Keratinocyte (primary cell): ENCODE measurements at regions not wholly inside any gene's neighbourhood (a gene's known extent, or its start where the extent isn't known, plus 50 kb on each side); places are given as distances from the start of the nearest gene placed in this dataset.

ENCODE experiments used
- DNase-seq: peaks from one replicate; pipeline ENCODE4 v3.0.0-alpha.2; 2011; ENCODE audit warnings: low read depth, missing footprints, low spot score
- FAIRE-seq: peaks from 2 replicates; lab custom pipeline; 2011; peaks lifted over from hg19 to GRCh38; lab: Jason Lieb, UNC
- H2AFZ ChIP-seq: 2 replicates; pipeline ENCODE4 v1.6.0; 2012; ENCODE audit warnings: low read length, control low read depth, inconsistent platforms; ENCODE audit not compliant: control insufficient read depth
- H3K27ac ChIP-seq: 2 replicates; pipeline ENCODE4 v1.5.1; 2011; ENCODE audit warnings: low read length; ENCODE audit not compliant: control insufficient read depth, insufficient read depth
- H3K27me3 ChIP-seq: 3 replicates; pipeline ENCODE4 v1.6.0; 2011; ENCODE audit warnings: low read length; ENCODE audit not compliant: control insufficient read depth, insufficient read depth; ENCODE audit errors: extremely low read depth
- H3K36me3 ChIP-seq, 2 experiments: 2 replicates in 1 of 2; 3 replicates in 1 of 2; pipeline ENCODE4 v1.5.1; 2011; ENCODE audit warnings: low read length in 2 of 2, mild to moderate bottlenecking in 1 of 2; ENCODE audit not compliant: control insufficient read depth in 2 of 2, insufficient read depth in 2 of 2; ENCODE audit errors: extremely low read depth in 1 of 2
- H3K4me1 ChIP-seq: 3 replicates; pipeline ENCODE4 v1.5.1; 2011; ENCODE audit warnings: low read length; ENCODE audit not compliant: control insufficient read depth, insufficient read depth; ENCODE audit errors: extremely low read depth
- H3K4me2 ChIP-seq: 3 replicates; pipeline ENCODE4 v1.6.0; 2011; ENCODE audit warnings: low read depth, low read length; ENCODE audit not compliant: control insufficient read depth, insufficient read depth; ENCODE audit errors: extremely low read depth
- H3K4me3 ChIP-seq, 3 experiments: fragments of 200-600 bp in 1 of 3; sonication (generic) in 1 of 3; 2 replicates in 2 of 3; 3 replicates in 1 of 3; pipeline ENCODE4 v1.5.1; 2011 to 2016; ENCODE audit warnings: low read length in 3 of 3, mild to moderate bottlenecking in 3 of 3, control low read depth in 2 of 3, inconsistent platforms in 1 of 3, low read depth in 1 of 3, mixed read lengths in 1 of 3, mixed run types in 1 of 3, moderate library complexity in 1 of 3; ENCODE audit not compliant: control insufficient read depth in 2 of 3, insufficient read depth in 2 of 3; ENCODE audit errors: extremely low read depth in 1 of 3
- H3K79me2 ChIP-seq: 2 replicates; pipeline ENCODE4 v1.6.0; 2012; ENCODE audit warnings: low read length; ENCODE audit not compliant: control insufficient read depth, insufficient read depth
- H3K9ac ChIP-seq: 3 replicates; pipeline ENCODE4 v1.6.0; 2011; ENCODE audit warnings: low read length; ENCODE audit not compliant: control insufficient read depth, insufficient read depth; ENCODE audit errors: extremely low read depth
- H3K9me1 ChIP-seq: 3 replicates; pipeline ENCODE4 v1.6.0; 2011; ENCODE audit warnings: low read length; ENCODE audit not compliant: control insufficient read depth, insufficient read depth; ENCODE audit errors: extremely low read depth
- H3K9me3 ChIP-seq: 2 replicates; pipeline ENCODE4 v1.5.1; 2012; ENCODE audit warnings: low read depth, low read length; ENCODE audit not compliant: control insufficient read depth
- H4K20me1 ChIP-seq: 3 replicates; pipeline ENCODE4 v1.6.0; 2011; ENCODE audit warnings: low read length; ENCODE audit not compliant: control insufficient read depth, insufficient read depth; ENCODE audit errors: extremely low read depth
- EZH2 ChIP-seq: IDR thresholded peaks from one replicate; pipeline ENCODE4 v1.6.1; 2012; ENCODE audit warnings: inconsistent platforms, mild to moderate bottlenecking, low read length, moderate library complexity
- dilution Hi-C: fragments of 300-500 bp; cut with MboI; formaldehyde crosslinking; loops from one replicate; pipeline ENCODE4 v1.7.0; 2020; ENCODE audit warnings: low sequenced_read_pairs; ENCODE audit not compliant: extremely low pct_ligation_motif_present
- TF ChIP-seq, protein P1 (sequence below), 3 experiments: IDR thresholded peaks in 1 of 3; conservative IDR thresholded peaks in 1 of 3; optimal IDR thresholded peaks in 1 of 3; 2 replicates in 2 of 3; 3 replicates in 1 of 3; pipeline versions ENCODE3 to v1.5.1; 2011; ENCODE audit warnings: low read length in 3 of 3, mild to moderate bottlenecking in 3 of 3, moderate library complexity in 2 of 3, control low read depth in 1 of 3, inconsistent platforms in 1 of 3; ENCODE audit not compliant: insufficient read depth in 2 of 3; ENCODE audit errors: extremely low read depth in 1 of 3

DNA sequence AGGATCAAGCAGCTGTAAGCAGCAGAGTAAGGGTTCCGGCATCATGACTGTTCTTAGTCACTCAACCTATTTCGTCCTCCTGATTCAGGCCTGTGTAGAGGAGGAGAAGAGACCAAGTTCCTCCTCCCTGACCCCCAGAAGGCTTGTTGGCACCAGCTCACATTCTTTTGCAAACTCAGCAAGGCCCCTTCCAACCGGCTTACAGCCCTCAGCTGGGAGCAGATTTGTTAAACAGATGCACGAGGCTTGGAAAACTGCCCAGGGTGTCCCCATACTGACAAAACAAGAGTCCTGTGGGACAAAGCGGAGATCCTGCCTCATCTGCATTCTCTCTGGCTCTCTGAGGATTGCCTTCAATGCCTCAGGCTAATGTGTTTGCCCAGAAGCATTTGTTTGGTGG, 113.2 kb upstream of the SOX21 start:
- no peaks in the 10 kb centered on the region for H3K9me1 ChIP-seq
- dilution Hi-C loops: no loop called here
- no peak overlapping the region for H3K27ac ChIP-seq
- no peaks in the 10 kb centered on the region for H3K4me1 ChIP-seq
- no peak overlapping the region for H2AFZ ChIP-seq
- H3K9ac ChIP-seq: no peak overlapping the region
- FAIRE-seq: no peak
- H3K36me3 ChIP-seq: no peaks in the 10 kb centered on the region
- H3K4me3 ChIP-seq: no peak overlapping the region
- H3K9me3 ChIP-seq: no peaks in the 10 kb centered on the region
- DNase-seq: no peak
- TF ChIP-seq, protein P1, sequence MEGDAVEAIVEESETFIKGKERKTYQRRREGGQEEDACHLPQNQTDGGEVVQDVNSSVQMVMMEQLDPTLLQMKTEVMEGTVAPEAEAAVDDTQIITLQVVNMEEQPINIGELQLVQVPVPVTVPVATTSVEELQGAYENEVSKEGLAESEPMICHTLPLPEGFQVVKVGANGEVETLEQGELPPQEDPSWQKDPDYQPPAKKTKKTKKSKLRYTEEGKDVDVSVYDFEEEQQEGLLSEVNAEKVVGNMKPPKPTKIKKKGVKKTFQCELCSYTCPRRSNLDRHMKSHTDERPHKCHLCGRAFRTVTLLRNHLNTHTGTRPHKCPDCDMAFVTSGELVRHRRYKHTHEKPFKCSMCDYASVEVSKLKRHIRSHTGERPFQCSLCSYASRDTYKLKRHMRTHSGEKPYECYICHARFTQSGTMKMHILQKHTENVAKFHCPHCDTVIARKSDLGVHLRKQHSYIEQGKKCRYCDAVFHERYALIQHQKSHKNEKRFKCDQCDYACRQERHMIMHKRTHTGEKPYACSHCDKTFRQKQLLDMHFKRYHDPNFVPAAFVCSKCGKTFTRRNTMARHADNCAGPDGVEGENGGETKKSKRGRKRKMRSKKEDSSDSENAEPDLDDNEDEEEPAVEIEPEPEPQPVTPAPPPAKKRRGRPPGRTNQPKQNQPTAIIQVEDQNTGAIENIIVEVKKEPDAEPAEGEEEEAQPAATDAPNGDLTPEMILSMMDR (optimal IDR thresholded peaks at IDR 0.05 in 1 of 3, IDR thresholded peaks at IDR 0.05 in 1 of 3, conservative IDR thresholded peaks at IDR 0.05 in 1 of 3; ENCODE audit: extremely low read depth in 1 of 3, insufficient read depth in 2 of 3, low read length in 3 of 3): no peak
- TF ChIP-seq EZH2: no peak
- no peaks in the 10 kb centered on the region for H4K20me1 ChIP-seq
- no peak overlapping the region for H3K4me2 ChIP-seq
- no peaks in the 10 kb centered on the region for H3K79me2 ChIP-seq
- H3K27me3 ChIP-seq: no peaks in the 10 kb centered on the region

DNA sequence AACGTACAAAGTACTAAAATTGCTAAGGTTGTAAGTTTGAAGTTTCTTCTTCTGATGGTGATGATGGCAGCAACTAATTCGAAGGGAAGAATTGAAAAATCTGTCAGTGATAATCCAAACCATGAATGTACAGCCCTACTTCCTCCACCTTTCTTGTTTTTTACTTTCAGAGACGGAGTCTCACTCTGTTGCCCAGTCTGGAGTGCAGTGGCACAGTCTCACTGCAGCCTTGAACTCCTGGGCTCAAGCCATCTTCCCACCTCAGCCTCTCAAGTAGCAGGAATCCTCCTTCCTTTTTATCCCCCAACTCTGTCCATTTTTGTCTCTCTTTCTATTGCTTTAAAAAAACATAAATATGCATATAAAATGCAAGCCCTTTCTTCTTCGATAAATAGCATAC, 112.3 kb upstream of the SOX21 start:
- Histone ChIP-seq H2AFZ (no peak overlapping the region), H4K20me1 (no peaks in the 10 kb centered on the region), H3K9ac (no peak overlapping the region), H3K27me3 (no peaks in the 10 kb centered on the region), H3K4me2 (no peak overlapping the region), H3K4me3 (no peak overlapping the region), H3K9me1 (no peaks in the 10 kb centered on the region), H3K27ac (no peak overlapping the region), H3K4me1 (no peaks in the 10 kb centered on the region), H3K9me3 (no peaks in the 10 kb centered on the region), H3K79me2 (no peaks in the 10 kb centered on the region), H3K36me3 (no peaks in the 10 kb centered on the region)
- DNase-seq: no peak
- no peak for FAIRE-seq
- TF ChIP-seq, protein P1 (optimal IDR thresholded peaks at IDR 0.05 in 1 of 3, IDR thresholded peaks at IDR 0.05 in 1 of 3, conservative IDR thresholded peaks at IDR 0.05 in 1 of 3; ENCODE audit: extremely low read depth in 1 of 3, insufficient read depth in 2 of 3, low read length in 3 of 3): no peak
- TF ChIP-seq EZH2: no peak
- dilution Hi-C loops: no loop called here
